ENCODE measurements at regions not wholly inside any gene's neighbourhood (a gene's known extent, or its start where the extent isn't known, plus 50 kb on each side); places are given as distances from the start of the nearest gene placed in this dataset.

GRCh38 chr15:100730655-100731266, 128.4 kb downstream of the ASB7 start:
- Histone ChIP-seq H3K4me1 (no peaks in the 10 kb centered on the region), H3K36me3 (no peaks in the 10 kb centered on the region), H3K9me3 (no peaks in the 10 kb centered on the region), H3K27me3 (replicated peaks in 1 of 7) (peaks cover 0 to 14% (median 0%) of the 10 kb centered on the region in 7 donors), H3K27ac (no peak overlapping the region), H3K4me3 (no peak overlapping the region)
- intact Hi-C loops (cut with DNase I; ENCODE audit: low total_unique reads): no loop called here
- DNase-seq: no peak
- TF ChIP-seq POLR2AphosphoS5 (IDR thresholded peaks at IDR 0.05) (no peak), CTCF (IDR thresholded peaks at IDR 0.05 in 8 of 11, conservative IDR thresholded peaks at IDR 0.05 in 3 of 11) (no peak), POLR2A (IDR thresholded peaks at IDR 0.05) (no peak)
- WGBS, 5 donors: 89 to 97% (median 91%) methylated on average over 7 of the region's 7 CpGs

- Histone ChIP-seq H3K27ac (no peak overlapping the region), H3K4me3 (no peak overlapping the region), H3K36me3 (no peaks in the 10 kb centered on the region), H3K4me1 (no peaks in the 10 kb centered on the region), H3K27me3 (replicated peaks in 1 of 7) (peaks cover 0 to 14% (median 0%) of the 10 kb centered on the region in 7 donors), H3K9me3 (no peaks in the 10 kb centered on the region)
- WGBS, 5 donors: 81 to 96% (median 89%) methylated on average over 9 to 10 of the region's 10 CpGs
- TF ChIP-seq POLR2AphosphoS5 (IDR thresholded peaks at IDR 0.05) (no peak), CTCF (IDR thresholded peaks at IDR 0.05 in 8 of 11, conservative IDR thresholded peaks at IDR 0.05 in 3 of 11) (no peak), POLR2A (IDR thresholded peaks at IDR 0.05) (no peak)
- DNase-seq: no peak
- intact Hi-C loops (cut with DNase I; ENCODE audit: low total_unique reads): no loop called here
These were observed 129.1 kb downstream of the ASB7 start for GRCh38 chr15:100731267-100732152.

- 64 to 80% (median 73%) methylated on average over 7 of the region's 7 CpGs for WGBS, 5 donors
- Histone ChIP-seq H3K27me3 (replicated peaks in 1 of 7) (peaks cover 0 to 11% (median 0%) of the 10 kb centered on the region in 7 donors), H3K4me3 (no peak overlapping the region), H3K4me1 (no peaks in the 10 kb centered on the region), H3K9me3 (no peaks in the 10 kb centered on the region), H3K36me3 (no peaks in the 10 kb centered on the region), H3K27ac (no peak overlapping the region)
- TF ChIP-seq POLR2A (IDR thresholded peaks at IDR 0.05) (no peak), CTCF (IDR thresholded peaks at IDR 0.05 in 8 of 11, conservative IDR thresholded peaks at IDR 0.05 in 3 of 11) (no peak), POLR2AphosphoS5 (IDR thresholded peaks at IDR 0.05) (no peak)
- no peak for DNase-seq
- intact Hi-C loops (cut with DNase I; ENCODE audit: low total_unique reads): no loop called here
These were observed 130.0 kb downstream of the ASB7 start for GRCh38 chr15:100732211-100733055.
